ENCODE measurements at regions not wholly inside any gene's neighbourhood (a gene's known extent, or its start where the extent isn't known, plus 50 kb on each side); places are given as distances from the start of the nearest gene placed in this dataset.
A peak's percentile ranks its signal among the peaks of the same experiment; 100 is the strongest.
"Not testable (repeated sequence)": the region's sequence is repeated elsewhere in the genome, so short reads cannot be mapped to it uniquely, and the experiment has no call there.

- no peak for DNase-seq
These were observed 538.7 kb upstream of the SMIM31 start for GRCh38 chr4:164215113-164215741.

GRCh38 chr4:164221631-164222030, 532.3 kb upstream of the SMIM31 start:
- no peak for DNase-seq

- peak; percentile 48 for DNase-seq
These were observed 529.1 kb upstream of the SMIM31 start for GRCh38 chr4:164224871-164225270.

GRCh38 chr4:164229255-164229654, 524.7 kb upstream of the SMIM31 start:
- DNase-seq = no peak

- DNase-seq = no peak
These were observed 514.5 kb upstream of the SMIM31 start for GRCh38 chr4:164239433-164239832.

- no peak for DNase-seq
These were observed 514.0 kb upstream of the SMIM31 start for GRCh38 chr4:164239976-164240375.

- peak; percentile 20 for DNase-seq
These were observed 502.7 kb upstream of the SMIM31 start for GRCh38 chr4:164251257-164251656.

GRCh38 chr4:164252286-164252685, 501.6 kb upstream of the SMIM31 start:
- DNase-seq = peak; percentile 7

GRCh38 chr4:164261831-164262230, 492.1 kb upstream of the SMIM31 start:
- no peak for DNase-seq

- DNase-seq = not testable (repeated sequence)
These were observed 491.4 kb upstream of the SMIM31 start for GRCh38 chr4:164262508-164262907.

GRCh38 chr4:164277414-164277813, 476.5 kb upstream of the SMIM31 start:
- not testable (repeated sequence) for DNase-seq

GRCh38 chr4:164287173-164287572, 466.8 kb upstream of the SMIM31 start:
- no peak for DNase-seq

- DNase-seq = no peak
These were observed 465.4 kb upstream of the SMIM31 start for GRCh38 chr4:164288578-164288977.

- no peak for DNase-seq
These were observed 460.7 kb upstream of the SMIM31 start for GRCh38 chr4:164293203-164293602.

GRCh38 chr4:164293743-164294142, 460.2 kb upstream of the SMIM31 start:
- no peak for DNase-seq

- DNase-seq = no peak
These were observed 452.5 kb upstream of the SMIM31 start for GRCh38 chr4:164301430-164301829.

GRCh38 chr4:164304101-164304639, 449.8 kb upstream of the SMIM31 start:
- no peak for DNase-seq

GRCh38 chr4:164304861-164305260, 449.1 kb upstream of the SMIM31 start:
- DNase-seq = no peak

- DNase-seq = no peak
These were observed 446.7 kb upstream of the SMIM31 start for GRCh38 chr4:164307262-164307661.

GRCh38 chr4:164312671-164313070, 441.3 kb upstream of the SMIM31 start:
- DNase-seq = no peak

GRCh38 chr4:164313853-164314252, 440.1 kb upstream of the SMIM31 start:
- DNase-seq = no peak

- DNase-seq = no peak
These were observed 435.6 kb upstream of the SMIM31 start for GRCh38 chr4:164318350-164318749.

- DNase-seq = no peak
These were observed 434.2 kb upstream of the SMIM31 start for GRCh38 chr4:164319688-164320087.

GRCh38 chr4:164320847-164321246, 433.1 kb upstream of the SMIM31 start:
- DNase-seq = no peak

- DNase-seq = no peak
These were observed 427.9 kb upstream of the SMIM31 start for GRCh38 chr4:164326056-164326455.

Measured in tongue (tissue), 1 donor.